MCF 10A (cell line): ENCODE measurements at regions not wholly inside any gene's neighbourhood (a gene's known extent, or its start where the extent isn't known, plus 50 kb on each side); places are given as distances from the start of the nearest gene placed in this dataset.

Experiments used
- BruUV-seq: library from RNA; stranded (reverse); fragments of 400-500 nt; replicated peaks from 2 replicates; lab custom pipeline; 2021; lab: Mats Ljungman, UMichigan
- CTCF ChIA-PET: fragments of 300-600 bp; sonication (Branson Sonifier 250); formaldehyde crosslinking; extraction: SDS; loops from one replicate; lab custom pipeline; 2021; ENCODE audit warnings: antibody characterized with exemption, inconsistent platforms; lab: Yijun Ruan, JAX
- POLR2A ChIA-PET: fragments of 300-600, 350-650 bp; sonication (Branson Sonifier 250); formaldehyde crosslinking; extraction: SDS; loops from one replicate; lab custom pipeline; 2020; ENCODE audit warnings: antibody characterized with exemption, inconsistent platforms; lab: Yijun Ruan, JAX
- DNase-seq: peaks from one replicate; pipeline ENCODE4 v3.0.0-alpha.2; 2018; ENCODE audit not compliant: unreplicated experiment
- H3K27ac Mint-ChIP-seq: one replicate; pipeline ENCODE4 v1.8.0; 2022; ENCODE audit warnings: mild to moderate bottlenecking, low read depth, mixed read lengths; ENCODE audit not compliant: unreplicated experiment
- H3K27me3 Mint-ChIP-seq: one replicate; pipeline ENCODE4 v1.8.0; 2022; ENCODE audit warnings: mixed read lengths; ENCODE audit not compliant: insufficient read depth, unreplicated experiment
- H3K36me3 Mint-ChIP-seq: one replicate; pipeline ENCODE4 v1.8.0; 2022; ENCODE audit warnings: mild to moderate bottlenecking, moderate library complexity, mixed read lengths; ENCODE audit not compliant: insufficient read depth, unreplicated experiment
- H3K4me1 Mint-ChIP-seq: one replicate; pipeline ENCODE4 v1.8.0; 2022; ENCODE audit warnings: mixed read lengths; ENCODE audit not compliant: insufficient read depth, unreplicated experiment
- H3K4me3 Mint-ChIP-seq: one replicate; pipeline ENCODE4 v1.8.0; 2022; ENCODE audit warnings: mild to moderate bottlenecking, moderate library complexity, mixed read lengths; ENCODE audit not compliant: unreplicated experiment
- H3K9me3 Mint-ChIP-seq: one replicate; pipeline ENCODE4 v1.8.0; 2022; ENCODE audit warnings: mixed read lengths; ENCODE audit not compliant: unreplicated experiment
- intact Hi-C: fragments of 100-400 bp; cut with micrococcal nuclease; formaldehyde crosslinking; loops from 2 replicates; pipeline ENCODE4 v1.14.1; 2022
- TF ChIP-seq, protein P1 (sequence below): fragments of 200-600 bp; IDR thresholded peaks from one replicate; pipeline ENCODE4 v1.8.0; 2022; ENCODE audit warnings: antibody characterized with exemption, mild to moderate bottlenecking; ENCODE audit not compliant: unreplicated experiment

DNA sequence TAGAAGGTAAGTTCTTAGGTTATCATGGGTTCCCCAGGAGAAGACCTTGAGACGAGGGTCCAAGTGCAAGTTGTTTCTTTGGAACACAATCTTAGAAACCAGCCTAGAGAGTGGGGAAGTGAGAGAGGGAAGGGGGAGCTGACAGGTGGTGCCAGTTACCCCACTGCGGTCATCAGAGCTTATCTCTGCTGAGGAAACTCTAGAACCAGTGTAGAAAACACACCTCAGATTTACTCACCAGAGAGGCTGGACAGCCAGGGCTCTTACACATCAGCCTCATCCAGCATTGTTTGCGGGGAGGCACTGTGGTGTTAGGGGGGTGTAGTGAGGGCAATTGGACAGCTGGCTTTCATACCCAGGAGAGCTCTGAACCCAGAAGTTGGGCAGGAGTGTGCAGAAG lies 206.5 kb upstream of the RAI14 start:
- Mint-ChIP-seq H3K27me3 (no peaks in the 10 kb centered on the region), H3K36me3 (no peaks in the 10 kb centered on the region), H3K4me3 (no peak overlapping the region), H3K4me1 (no peaks in the 10 kb centered on the region), H3K9me3 (no peaks in the 10 kb centered on the region), H3K27ac (no peak overlapping the region)
- DNase-seq = no peak
- ChIA-PET CTCF (interaction anchor here (1.9 kb wide), 1 partner anchor 16 kb away, joined by 11 read pairs; no protein-coding TSS in a partner anchor), POLR2A (no interaction called here)
- intact Hi-C loops = no loop called here
- TF ChIP-seq, protein P1, sequence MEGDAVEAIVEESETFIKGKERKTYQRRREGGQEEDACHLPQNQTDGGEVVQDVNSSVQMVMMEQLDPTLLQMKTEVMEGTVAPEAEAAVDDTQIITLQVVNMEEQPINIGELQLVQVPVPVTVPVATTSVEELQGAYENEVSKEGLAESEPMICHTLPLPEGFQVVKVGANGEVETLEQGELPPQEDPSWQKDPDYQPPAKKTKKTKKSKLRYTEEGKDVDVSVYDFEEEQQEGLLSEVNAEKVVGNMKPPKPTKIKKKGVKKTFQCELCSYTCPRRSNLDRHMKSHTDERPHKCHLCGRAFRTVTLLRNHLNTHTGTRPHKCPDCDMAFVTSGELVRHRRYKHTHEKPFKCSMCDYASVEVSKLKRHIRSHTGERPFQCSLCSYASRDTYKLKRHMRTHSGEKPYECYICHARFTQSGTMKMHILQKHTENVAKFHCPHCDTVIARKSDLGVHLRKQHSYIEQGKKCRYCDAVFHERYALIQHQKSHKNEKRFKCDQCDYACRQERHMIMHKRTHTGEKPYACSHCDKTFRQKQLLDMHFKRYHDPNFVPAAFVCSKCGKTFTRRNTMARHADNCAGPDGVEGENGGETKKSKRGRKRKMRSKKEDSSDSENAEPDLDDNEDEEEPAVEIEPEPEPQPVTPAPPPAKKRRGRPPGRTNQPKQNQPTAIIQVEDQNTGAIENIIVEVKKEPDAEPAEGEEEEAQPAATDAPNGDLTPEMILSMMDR = no peak
- no TSS peak for BruUV-seq

DNA sequence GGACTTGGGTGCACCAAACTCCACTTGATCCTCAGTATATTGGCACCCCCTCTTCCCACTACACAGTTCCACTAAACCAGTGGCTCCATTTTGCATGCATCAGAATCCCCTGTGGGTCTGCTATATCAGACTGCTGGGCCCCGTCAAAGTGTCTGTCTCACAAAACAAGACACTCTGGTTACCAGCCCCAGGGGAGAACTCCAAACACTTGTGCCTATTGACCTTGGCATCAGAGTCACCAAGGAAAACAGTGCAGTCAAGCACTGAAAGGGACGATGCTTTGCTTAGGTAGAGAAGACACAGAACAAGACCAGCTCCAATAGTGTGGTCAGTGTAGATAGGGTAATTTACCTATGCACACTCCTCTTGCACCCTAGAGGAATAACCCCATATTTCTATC lies 205.8 kb upstream of the RAI14 start:
- BruUV-seq = no TSS peak
- Mint-ChIP-seq H3K9me3 (no peaks in the 10 kb centered on the region), H3K27ac (no peak overlapping the region), H3K36me3 (no peaks in the 10 kb centered on the region), H3K4me1 (no peaks in the 10 kb centered on the region), H3K4me3 (no peak overlapping the region), H3K27me3 (no peaks in the 10 kb centered on the region)
- DNase-seq = no peak
- intact Hi-C loops = no loop called here
- CTCF ChIA-PET = interaction anchor here (0.6 to 1.0 kb wide), 3 partner anchors 10 to 179 kb away, joined by 3 to 4 read pairs (median 3); no protein-coding TSS in a partner anchor
- TF ChIP-seq, protein P1 = no peak
- POLR2A ChIA-PET = no interaction called here

DNA sequence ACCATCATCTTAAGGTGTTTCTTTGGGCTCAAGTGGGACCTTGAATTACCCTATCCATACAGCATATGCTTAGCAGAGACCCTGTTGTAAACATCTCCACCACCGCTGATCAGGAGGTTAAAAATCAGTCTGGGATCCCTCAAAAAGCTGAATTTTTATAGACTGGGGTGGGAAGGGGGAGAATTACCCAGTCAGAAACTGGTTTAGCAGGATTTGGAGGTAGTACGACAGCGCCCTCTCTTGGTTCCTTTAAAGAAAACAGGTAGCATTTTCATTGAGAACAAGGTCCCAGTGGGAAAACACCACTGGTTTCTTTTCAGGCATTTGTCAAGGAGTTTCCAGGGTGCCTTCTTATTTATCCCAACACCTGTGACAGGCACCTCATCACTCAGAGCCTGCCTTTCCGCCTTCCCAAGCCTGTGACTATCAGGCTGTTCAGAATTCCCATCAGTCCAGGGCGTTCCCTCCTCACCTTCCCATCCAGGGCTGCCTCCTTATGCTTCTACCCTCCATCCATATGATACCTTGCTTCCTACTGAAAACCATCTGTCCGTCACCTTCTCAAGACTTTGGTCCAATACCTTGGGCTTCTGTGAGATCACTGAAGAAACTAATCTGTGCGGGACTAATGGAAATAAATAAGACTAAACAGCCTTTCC lies 203.8 kb upstream of the RAI14 start:
- CTCF ChIA-PET = interaction anchor here (1.0 to 1.9 kb wide), 4 partner anchors 14 to 456 kb away, joined by 3 to 8 read pairs (median 3); no protein-coding TSS in a partner anchor
- BruUV-seq = no TSS peak
- no peaks in the 10 kb centered on the region for H3K36me3 Mint-ChIP-seq
- TF ChIP-seq, protein P1 = peak; percentile 48
- DNase-seq = peak; percentile 39
- no peak overlapping the region for H3K27ac Mint-ChIP-seq
- no peaks in the 10 kb centered on the region for H3K9me3 Mint-ChIP-seq
- POLR2A ChIA-PET = no interaction called here
- no peaks in the 10 kb centered on the region for H3K4me1 Mint-ChIP-seq
- H3K27me3 Mint-ChIP-seq = no peaks in the 10 kb centered on the region
- H3K4me3 Mint-ChIP-seq = no peak overlapping the region
- intact Hi-C loops = no loop called here

DNA sequence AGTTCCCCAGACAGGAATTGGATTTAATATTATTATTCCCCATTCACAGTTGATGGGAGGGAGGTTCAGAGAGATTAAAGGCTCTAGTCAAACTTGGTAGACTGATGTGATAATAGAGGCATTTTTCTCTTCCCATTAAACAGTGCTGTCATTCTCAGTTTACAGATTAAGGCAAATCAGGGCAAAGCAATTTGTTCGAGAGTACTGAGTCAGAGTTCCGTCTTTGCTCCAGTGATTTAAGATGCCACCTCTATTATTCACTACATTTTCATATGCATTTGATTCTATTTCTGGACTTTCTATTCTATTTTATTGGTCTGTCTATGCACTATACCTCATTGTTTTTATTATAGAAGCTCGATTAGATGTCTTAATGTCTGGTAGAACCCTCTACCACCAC lies 201.0 kb upstream of the RAI14 start:
- H3K27ac Mint-ChIP-seq = no peak overlapping the region
- H3K36me3 Mint-ChIP-seq = no peaks in the 10 kb centered on the region
- no peak for DNase-seq
- H3K27me3 Mint-ChIP-seq = no peaks in the 10 kb centered on the region
- H3K4me3 Mint-ChIP-seq = no peak overlapping the region
- no peaks in the 10 kb centered on the region for H3K4me1 Mint-ChIP-seq
- intact Hi-C loops = no loop called here
- no peaks in the 10 kb centered on the region for H3K9me3 Mint-ChIP-seq
- ChIA-PET CTCF (interaction anchor here (1.3 to 2.3 kb wide), 2 partner anchors 10 to 31 kb away, joined by 6 to 12 read pairs; no protein-coding TSS in a partner anchor), POLR2A (no interaction called here)
- no TSS peak for BruUV-seq
- TF ChIP-seq, protein P1 = no peak
